Stimulated activated CD8-positive, alpha-beta memory T cell treated with anti-CD3 and anti-CD28 coated beads, Interleukin-7, amount 100 ng/mL, for 48 hours (primary cell): ENCODE measurements at regions not wholly inside any gene's neighbourhood (a gene's known extent, or its start where the extent isn't known, plus 50 kb on each side); places are given as distances from the start of the nearest gene placed in this dataset.

Experiments
- DNase-seq, 2 donors: peaks; one replicate each; pipeline ENCODE4 v3.0.0-alpha.2; 2020; ENCODE audit warnings: low read depth in 1 of 2; ENCODE audit errors: extremely low read depth in 1 of 2

DNA sequence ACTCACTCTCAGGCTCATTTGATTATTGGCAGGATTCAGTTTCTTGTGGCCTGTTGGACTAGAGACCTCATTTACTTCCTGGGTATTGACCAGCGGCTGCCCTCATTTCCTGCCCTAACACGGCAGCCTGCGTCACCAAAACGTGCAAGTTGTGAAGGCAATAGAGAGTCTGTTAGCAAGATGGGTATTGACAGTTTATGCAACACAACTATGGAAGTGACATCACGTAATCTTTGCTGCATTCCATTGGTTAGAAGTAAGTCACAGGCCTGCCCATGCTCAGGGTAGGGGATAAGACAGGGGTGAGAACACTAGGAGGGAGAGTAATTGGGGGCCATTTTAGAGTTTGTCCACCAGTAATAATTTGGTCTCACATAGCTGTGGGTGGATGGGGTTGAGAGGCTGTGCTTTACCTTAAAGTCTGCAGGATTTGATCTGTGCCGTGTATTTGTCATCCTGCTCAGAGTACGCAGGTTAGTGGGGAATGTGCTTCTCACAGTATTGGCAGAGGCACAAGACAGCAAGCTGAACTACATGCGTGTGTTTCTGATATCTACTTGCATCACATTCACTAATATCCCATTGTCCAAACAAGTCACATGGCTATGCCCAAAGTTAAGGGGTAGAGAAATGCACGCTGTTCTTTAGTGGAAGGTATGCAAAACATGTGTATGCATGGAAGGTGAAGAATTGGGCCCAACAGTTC lies 83.3 kb downstream of the EDEM1 start:
- DNase-seq = no peak

DNA sequence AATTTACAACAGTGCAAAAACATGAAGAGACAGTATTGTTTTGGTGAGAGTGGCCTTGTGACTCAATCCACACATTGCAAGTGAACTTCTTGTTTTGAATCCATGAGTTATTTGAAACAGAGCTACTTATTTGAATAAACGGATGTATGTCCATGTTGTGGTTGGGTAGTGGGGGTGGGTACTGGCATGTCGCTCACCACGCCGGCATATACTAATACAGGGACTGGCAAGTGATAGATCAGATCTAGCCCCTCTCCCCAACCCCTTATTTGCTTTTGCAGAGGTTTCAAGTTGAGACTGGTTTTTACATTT lies 83.8 kb downstream of the EDEM1 start:
- no peak for DNase-seq

DNA sequence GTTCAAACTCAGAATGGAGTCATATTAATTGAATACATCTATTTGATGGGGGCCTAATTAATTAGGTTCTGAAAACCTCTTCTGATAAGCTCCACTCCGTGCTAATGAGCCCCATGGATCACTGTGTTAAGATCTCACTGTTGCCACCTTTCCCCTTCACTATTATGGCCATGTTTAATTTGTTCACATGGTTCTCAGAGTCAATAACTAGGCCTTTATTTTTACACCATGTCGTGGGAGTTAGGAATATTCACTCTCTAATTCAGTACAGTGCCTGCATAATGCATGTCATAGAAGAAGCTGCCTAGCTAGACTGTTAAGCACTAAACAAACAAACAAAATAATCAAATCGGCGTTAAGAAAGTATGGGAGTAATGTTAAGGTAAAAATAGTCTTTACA lies 84.9 kb downstream of the EDEM1 start:
- DNase-seq = no peak

DNA sequence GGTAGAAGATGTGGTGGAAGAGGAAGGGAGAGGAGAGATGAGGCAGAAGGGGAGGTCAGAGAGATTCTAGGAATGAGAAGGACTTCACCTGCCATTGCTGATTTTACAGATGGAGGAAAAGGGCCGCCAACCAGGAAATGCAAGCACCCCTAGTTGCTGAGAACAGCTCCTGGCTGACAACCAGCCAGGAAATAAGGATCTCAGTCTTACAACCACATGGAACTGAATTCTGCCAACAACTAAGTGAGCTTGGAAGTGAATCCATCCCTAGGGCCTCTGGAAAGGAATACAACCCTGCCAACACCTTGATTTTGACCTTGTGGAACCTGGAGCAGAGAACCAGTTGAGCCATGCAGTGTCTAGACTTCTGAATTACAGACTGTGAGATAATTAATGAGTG lies 86.6 kb downstream of the EDEM1 start:
- DNase-seq = no peak

GRCh38 chr3:5275529-5275928 lies 88.0 kb downstream of the EDEM1 start:
- no peak for DNase-seq

GRCh38 chr3:5276934-5277333 lies 89.4 kb downstream of the EDEM1 start:
- no peak for DNase-seq

GRCh38 chr3:5277612-5278236 lies 90.2 kb downstream of the EDEM1 start:
- no peak for DNase-seq

- DNase-seq = no peak
Observed at GRCh38 chr3:5278666-5279065, 91.2 kb downstream of the EDEM1 start.

DNA sequence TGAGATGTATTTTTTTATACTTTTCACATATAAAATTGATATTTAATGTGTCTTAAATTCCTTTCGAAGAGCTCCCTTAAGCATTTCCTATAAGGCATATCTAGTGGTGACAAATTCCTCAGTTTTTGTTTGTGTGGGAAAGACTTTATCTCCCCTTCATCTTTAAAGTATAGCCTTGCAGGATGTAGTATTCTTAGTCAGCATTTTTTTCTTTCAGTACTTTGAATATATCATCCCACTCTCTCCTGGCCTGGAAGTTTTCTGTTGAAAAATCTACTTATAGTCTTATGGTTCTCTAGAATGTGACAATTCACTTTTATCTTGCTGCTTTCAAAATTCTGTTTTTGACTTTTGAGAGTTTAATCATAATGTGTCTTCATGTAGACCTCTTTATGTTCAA lies 95.2 kb downstream of the EDEM1 start:
- DNase-seq = no peak

DNA sequence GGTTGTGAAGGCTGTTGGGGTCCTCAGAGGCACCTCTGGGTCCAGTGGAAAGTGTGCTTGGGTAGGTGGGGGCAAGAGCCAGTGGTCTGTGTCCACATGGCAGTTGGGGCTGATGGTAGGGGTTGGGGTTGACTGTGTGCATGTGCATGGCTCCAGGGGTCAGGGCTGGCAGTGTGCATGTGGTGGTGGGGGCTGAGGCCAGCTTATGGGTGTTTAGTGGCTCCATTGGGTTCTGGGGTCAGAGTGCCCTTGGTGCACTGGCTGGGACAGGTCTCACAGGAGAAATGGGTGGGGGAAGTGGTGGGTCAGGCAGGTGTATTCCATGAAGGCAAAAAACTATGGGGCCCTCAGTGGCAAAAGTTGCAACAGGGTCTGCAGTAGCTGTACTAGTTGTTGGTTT lies 97.9 kb downstream of the EDEM1 start:
- DNase-seq = no peak

DNA sequence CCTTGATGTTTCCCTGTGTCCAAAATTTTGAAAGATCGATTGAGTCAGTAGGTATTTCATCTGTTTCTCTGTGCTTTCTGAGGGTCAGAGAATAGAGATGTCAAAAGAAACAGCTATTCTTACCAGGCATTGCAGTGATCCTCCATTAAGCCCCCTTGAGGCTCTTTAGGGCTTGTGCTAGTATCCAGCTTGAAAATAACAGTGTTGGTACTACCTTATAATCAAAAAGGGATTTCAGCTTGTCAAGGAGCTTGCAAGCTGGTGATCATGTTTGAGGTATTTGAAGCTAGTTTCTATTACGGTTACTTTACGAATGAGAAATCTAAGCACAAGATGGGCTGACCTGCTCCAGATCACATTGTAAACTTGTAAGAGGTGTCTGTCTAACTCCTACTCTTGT lies 103.4 kb downstream of the EDEM1 start:
- DNase-seq = no peak

GRCh38 chr3:5292512-5292911 lies 105.0 kb downstream of the EDEM1 start:
- DNase-seq = no peak

DNA sequence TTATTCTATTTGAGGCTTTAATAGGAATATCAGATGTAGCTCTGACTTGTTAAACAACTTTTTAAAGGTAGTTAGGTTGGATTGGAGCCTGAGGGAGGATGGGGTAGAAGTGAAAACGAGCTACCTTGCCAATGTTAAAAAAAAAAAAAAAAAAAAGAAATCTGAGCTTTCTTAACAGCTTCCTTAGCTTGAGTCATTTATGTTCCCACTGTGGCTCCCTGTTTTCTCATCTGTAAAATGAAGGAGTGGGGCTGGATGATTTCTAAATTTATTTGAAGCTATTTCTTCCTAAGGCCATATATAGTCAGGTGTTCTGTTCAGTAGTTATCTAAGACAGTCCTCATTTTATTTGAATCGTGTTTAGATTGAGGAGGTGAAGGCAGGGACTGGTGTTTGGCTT lies 105.7 kb downstream of the EDEM1 start:
- no peak for DNase-seq

GRCh38 chr3:5294356-5294755 lies 106.8 kb downstream of the EDEM1 start:
- no peak for DNase-seq

GRCh38 chr3:5295191-5295690 lies 107.7 kb downstream of the EDEM1 start:
- no peak for DNase-seq

DNA sequence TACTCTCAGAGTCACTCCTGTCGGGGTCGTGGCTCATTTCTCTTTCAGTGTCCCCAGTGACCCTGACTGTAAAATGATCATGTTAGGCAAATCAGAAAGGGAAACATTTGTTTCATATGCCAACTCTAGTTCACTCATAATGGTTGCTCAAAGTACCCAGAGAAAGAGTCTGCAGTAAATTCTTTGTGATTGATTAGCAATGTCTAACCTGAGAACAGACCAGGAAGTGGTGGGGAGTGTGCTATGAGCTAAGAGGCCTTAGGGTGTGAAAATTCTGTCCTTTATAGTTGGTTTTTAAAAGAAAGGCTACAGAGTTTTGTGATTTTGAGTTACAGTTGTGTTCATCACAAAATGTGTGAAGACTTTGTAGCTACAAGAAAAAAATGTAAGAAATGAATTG lies 108.9 kb downstream of the EDEM1 start:
- no peak for DNase-seq

DNA sequence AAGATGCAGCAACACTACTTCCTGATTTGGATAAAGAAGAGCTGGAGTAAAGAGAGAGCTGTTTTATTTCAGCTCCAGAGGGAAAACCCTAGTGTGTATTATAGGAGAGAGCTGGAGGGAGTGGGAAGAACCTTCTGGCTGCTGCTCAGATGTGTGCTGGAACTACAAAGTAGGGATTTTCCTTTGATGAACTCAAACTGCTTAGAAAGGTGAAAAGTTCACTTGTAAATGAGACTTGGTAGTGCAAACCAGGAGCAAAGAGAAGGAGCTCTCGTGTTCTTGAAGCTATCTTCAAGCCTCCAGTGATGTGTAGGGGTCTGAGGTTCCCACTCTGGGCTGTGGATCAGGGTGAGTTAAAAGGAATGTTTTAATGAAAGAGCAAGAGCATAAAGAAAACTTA lies 110.4 kb downstream of the EDEM1 start:
- DNase-seq = no peak

DNA sequence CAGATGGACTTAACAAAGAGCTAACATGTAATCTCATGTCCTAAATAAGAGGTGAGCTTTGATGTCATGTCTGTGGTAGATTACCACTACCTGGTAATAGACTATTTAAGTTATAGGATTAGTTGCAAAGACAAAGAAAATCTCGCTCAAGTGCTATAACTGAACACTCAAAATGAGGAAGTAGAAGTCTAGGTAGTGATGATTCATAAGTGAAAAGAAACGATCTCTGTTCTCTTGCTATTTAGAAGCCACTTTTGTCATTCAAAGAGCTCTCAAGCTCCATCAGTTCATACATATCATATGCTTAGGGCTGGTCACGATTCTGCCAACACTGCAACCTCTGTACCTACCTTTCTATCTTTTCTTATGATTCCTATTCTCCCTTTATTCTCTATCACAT lies 110.9 kb downstream of the EDEM1 start:
- DNase-seq = no peak

DNA sequence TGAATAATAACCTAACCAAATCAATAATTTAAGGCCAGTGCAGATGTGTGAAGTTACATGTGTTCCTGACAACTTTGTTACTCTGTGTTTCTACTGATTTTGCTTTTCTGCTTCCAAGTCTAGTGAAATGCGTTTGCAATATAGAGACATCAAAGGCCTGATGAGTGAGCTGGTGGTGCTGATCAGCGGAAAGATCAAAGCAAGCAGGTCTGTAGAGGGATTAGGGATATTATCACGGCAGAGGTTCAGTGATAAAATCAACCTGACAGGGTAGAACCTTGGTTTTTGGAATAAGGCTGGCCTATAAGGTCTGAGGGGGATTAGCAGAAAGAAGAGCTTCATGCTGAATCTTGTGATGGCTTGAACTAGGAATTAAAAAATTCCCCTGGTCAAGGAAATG lies 111.7 kb downstream of the EDEM1 start:
- no peak for DNase-seq

DNA sequence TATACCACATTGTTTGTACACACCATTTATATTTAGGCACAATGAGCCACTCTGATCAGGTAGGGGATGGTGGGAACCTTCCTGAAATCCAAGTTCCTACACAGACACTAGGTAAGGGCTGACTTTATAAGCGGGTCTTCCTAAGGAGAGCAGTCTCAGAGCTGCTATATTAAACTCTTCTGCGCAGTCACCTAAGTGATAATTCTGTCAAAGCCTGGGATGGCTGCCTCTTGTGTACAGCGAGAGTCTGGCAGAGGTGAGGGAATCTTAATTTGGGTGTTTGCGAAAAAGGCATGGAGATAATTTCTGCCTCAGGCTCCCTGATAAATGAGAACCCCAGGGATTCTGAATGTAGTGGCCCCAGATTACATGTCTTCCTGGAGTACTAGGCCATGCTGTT lies 113.1 kb downstream of the EDEM1 start:
- DNase-seq = no peak

DNA sequence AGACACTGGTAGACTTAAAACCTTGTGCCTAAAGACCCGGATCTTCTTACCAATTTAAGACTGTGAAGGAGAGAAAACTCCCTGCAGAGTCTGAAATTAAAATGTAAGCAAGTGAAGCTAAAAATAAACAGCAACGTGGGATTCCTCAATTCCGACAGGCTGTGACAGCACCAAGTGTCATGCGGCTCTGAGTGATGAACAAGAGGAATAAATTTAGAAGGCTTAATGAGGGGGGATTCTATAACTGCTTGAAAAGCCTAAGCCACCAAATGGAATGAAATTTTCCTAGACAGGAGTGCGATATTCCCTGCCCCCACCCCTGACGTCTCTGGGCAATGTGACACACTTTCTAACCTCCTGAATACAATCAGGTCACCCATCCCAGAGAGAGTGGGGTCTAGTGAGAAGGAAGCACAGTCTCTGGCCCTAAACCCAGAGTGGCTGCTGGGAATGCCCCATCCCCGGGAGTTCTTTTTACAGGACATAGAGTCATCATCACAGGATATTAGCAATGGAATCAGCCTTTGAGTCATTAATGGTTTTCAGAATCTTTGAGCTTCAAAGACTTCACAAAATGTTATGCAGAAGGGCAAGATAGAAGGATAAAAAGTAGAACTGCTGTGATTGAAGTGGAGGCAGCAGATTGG lies 114.3 kb downstream of the EDEM1 start:
- no peak for DNase-seq

- no peak for DNase-seq
Observed at GRCh38 chr3:5302661-5303060, 115.2 kb downstream of the EDEM1 start.
